ENCODE measurements at regions not wholly inside any gene's neighbourhood (a gene's known extent, or its start where the extent isn't known, plus 50 kb on each side); places are given as distances from the start of the nearest gene placed in this dataset.

GRCh38 chr1:68551459-68551858 lies 54.6 kb upstream of the DEPDC1 start:
- DNase-seq (ENCODE audit: low spot score) = no peak

GRCh38 chr1:68558321-68559026 lies 61.6 kb upstream of the DEPDC1 start:
- DNase-seq (ENCODE audit: low spot score) = no peak

GRCh38 chr1:68565923-68566322 lies 69.0 kb upstream of the DEPDC1 start:
- DNase-seq (ENCODE audit: low spot score) = no peak

GRCh38 chr1:68570871-68571270 lies 74.0 kb upstream of the DEPDC1 start:
- no peak for DNase-seq (ENCODE audit: low spot score)

- DNase-seq (ENCODE audit: low spot score) = no peak
These were observed 74.8 kb upstream of the DEPDC1 start for GRCh38 chr1:68571454-68572235.

DNA sequence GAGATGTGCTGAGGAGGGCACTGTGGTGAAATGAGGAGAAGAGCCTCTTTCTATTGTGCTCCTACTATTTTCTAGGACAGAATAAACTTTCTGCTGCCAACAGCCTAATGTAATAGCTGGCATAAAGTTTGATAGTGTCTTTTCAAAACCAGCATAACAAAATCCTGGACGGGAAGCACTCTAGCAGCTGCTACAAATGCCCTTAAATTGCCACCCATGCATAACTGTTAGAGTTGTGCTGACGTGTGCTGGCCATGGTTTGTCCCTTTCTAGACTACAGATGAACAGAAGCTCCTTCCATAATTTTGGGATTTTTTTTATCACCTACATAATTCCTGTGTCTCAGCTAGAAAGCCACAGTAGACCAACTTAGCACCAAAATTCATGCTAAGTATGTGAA lies 88.5 kb upstream of the DEPDC1 start:
- no peak for DNase-seq (ENCODE audit: low spot score)

- DNase-seq (ENCODE audit: low spot score) = no peak
These were observed 89.9 kb upstream of the DEPDC1 start for GRCh38 chr1:68586766-68587165.

DNA sequence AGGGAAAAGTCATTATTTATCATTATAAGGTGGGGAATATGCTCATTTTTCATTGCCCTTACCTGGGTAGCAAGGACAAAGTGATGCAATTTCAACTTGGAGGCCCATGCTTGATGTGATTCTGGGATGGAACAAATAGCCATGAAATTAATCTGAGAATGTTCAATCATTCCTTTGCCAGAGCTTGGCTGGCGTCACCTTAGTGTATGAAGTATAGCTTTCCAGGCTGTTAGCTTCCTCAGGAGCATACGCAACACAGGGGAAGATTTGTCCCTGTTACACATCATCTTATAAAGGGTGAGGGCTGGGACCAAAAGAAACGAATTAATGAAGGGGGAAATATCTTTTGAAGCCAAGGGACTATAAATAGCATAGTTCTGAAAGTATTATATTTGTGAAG lies 91.4 kb upstream of the DEPDC1 start:
- no peak for DNase-seq (ENCODE audit: low spot score)

DNA sequence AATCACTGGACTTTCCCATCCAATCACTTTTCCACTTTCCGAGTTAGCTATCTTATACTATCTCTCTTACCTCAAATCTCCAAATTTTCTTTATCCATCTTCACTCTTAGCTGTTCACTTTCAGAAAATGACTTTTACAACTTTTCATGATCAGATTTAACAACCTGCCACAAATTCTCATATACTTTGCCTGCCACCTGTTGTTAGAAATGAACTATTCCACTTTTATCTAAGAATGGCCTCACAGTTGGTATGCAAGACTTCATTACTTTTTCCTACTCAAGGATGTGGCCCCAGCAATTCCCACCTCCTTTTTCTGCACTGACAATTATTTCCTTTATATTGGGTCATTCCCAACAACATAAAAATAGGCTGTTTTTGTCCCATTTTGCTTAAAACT lies 93.6 kb upstream of the DEPDC1 start:
- DNase-seq (ENCODE audit: low spot score) = no peak

DNA sequence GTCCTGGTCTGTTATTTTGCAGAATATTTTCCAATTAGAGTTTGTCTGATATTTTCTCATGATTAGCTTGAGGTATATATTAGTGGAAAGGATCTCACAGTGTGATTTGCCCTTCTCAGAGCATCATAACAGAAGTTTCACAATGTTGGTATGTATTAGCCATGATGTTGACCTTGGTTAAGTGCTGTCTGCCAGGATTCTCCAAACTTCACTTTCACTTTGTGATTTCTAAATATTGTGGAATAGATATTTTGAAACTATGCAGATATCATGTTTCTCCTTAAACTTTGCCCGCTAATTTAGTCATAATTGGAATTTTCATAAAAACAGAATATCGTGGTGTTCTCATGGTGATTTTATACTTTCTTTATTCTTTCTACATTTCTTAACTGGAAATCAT lies 98.0 kb upstream of the DEPDC1 start:
- no peak for DNase-seq (ENCODE audit: low spot score)

DNA sequence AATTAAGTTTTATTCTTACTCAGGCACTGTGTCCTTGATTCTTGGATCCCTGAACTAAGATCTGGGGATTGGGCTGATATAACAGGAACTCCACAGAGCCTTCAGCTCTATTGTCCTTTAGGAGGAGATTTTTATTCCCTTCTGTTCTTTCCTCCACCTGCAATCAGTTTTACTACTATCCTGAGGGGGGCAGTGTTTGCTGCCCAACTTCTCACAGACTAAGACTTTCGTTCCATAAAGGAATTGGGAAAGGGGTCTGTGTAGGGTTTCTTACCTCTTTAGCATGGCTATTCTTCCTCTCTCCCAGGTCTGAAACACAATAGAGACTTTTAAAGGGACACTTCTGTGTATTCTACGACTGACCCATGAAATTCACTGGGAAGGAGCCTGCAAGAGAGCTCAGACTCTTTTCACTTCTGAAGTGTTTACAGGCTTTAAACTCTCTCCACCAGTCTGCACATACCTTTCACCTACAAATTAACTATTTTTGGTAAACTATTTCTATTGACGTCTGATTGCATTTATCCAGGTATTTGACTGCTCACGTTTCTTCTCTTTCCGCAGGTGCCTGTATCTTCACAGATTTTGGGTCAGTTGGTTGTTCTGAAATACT lies 103.3 kb upstream of the DEPDC1 start:
- DNase-seq (ENCODE audit: low spot score) = no peak

GRCh38 chr1:68608289-68608688 lies 111.4 kb upstream of the DEPDC1 start:
- DNase-seq (ENCODE audit: low spot score) = no peak

GRCh38 chr1:68615312-68615711 lies 118.4 kb upstream of the DEPDC1 start:
- DNase-seq (ENCODE audit: low spot score) = no peak

DNA sequence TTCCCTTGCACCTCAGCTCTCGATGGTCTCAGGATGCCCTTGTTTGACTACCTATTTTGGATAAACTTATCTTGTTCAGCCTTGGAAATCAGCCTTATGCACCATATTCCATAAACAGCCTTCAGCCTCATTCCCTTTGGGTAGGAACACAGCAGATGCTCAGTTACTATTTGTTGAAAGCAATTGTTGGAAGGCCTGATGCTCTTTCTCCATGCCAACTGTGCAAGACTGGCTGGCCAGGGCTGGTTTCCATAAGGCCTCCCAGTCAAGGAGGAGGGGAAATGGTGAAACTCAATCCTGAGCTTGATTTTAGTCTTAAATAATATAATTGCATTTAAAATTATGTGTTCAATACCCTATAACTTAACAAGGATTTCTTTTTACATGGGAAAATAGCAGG lies 121.1 kb upstream of the DEPDC1 start:
- no peak for DNase-seq (ENCODE audit: low spot score)

- DNase-seq (ENCODE audit: low spot score) = no peak
These were observed 123.7 kb upstream of the DEPDC1 start for GRCh38 chr1:68620571-68620970.

- no peak for DNase-seq (ENCODE audit: low spot score)
These were observed 126.8 kb upstream of the DEPDC1 start for GRCh38 chr1:68623700-68624099.

DNA sequence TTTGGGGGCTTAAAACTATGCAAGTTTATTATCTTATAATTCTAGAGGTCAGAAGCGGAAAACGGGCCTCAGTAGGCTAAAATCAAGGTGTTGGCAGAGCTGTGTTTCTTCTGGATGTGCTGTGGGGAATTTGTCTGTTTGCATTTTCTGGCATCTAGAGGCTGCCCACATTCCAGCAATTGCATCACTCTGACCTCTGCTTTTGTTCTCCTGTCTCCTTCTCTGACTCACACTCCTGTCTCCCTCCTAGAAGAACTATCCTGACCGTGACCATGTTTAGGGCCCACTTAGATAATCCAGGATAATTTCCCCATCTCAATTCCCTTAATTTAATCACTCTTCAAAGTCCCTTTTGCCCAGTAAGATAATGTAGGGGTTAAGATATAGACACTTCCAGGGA lies 127.4 kb upstream of the DEPDC1 start:
- no peak for DNase-seq (ENCODE audit: low spot score)

- no peak for DNase-seq (ENCODE audit: low spot score)
These were observed 128.7 kb upstream of the DEPDC1 start for GRCh38 chr1:68625624-68626023.

- no peak for DNase-seq (ENCODE audit: low spot score)
These were observed 136.4 kb upstream of the DEPDC1 start for GRCh38 chr1:68633141-68633919.

- DNase-seq (ENCODE audit: low spot score) = no peak
These were observed 147.6 kb upstream of the DEPDC1 start for GRCh38 chr1:68644504-68644903.

GRCh38 chr1:68651115-68651514 lies 154.2 kb upstream of the DEPDC1 start:
- DNase-seq (ENCODE audit: low spot score) = no peak

- no peak for DNase-seq (ENCODE audit: low spot score)
These were observed 157.0 kb upstream of the DEPDC1 start for GRCh38 chr1:68653882-68654281.

- no peak for DNase-seq (ENCODE audit: low spot score)
These were observed 176.9 kb upstream of the DEPDC1 start for GRCh38 chr1:68673771-68674170.
